H1 (cell line): ENCODE measurements at regions not wholly inside any gene's neighbourhood (a gene's known extent, or its start where the extent isn't known, plus 50 kb on each side); places are given as distances from the start of the nearest gene placed in this dataset.

Experiments used
- CTCF ChIA-PET: fragments of 300-600 bp; sonication (Branson Sonifier 250); formaldehyde crosslinking; loops from one replicate; lab custom pipeline; 2021; ENCODE audit not compliant: partially characterized antibody; lab: Charles Lee
- POLR2A ChIA-PET: fragments of 300-600 bp; sonication (Branson Sonifier 250); formaldehyde crosslinking; loops from one replicate; lab custom pipeline; 2021; ENCODE audit warnings: inconsistent platforms; ENCODE audit not compliant: partially characterized antibody; lab: Charles Lee
- DNase-seq, 2 experiments: peaks; one replicate each; pipeline versions ENCODE4 v3.0.0 to v3.0.0-alpha.2; 2010 to 2022; ENCODE audit warnings: low spot score in 2 of 2, low read depth in 1 of 2, mixed read lengths in 1 of 2
- FAIRE-seq: peaks from 2 replicates; lab custom pipeline; 2011; peaks lifted over from hg19 to GRCh38; lab: Jason Lieb, UNC
- H2AFZ ChIP-seq: 2 replicates; pipeline ENCODE4 v1.8.1; 2012; ENCODE audit warnings: low read length, inconsistent platforms
- H2AK5ac ChIP-seq: 2 replicates; pipeline ENCODE4 v1.6.1; 2013; ENCODE audit warnings: low read depth, low read length
- H2BK120ac ChIP-seq: replicated peaks from 2 replicates; pipeline ENCODE3; 2013; ENCODE audit warnings: low read depth, low read length, inconsistent platforms
- H2BK12ac ChIP-seq: 2 replicates; pipeline ENCODE4 v1.6.1; 2013; ENCODE audit warnings: low read depth, low read length
- H2BK15ac ChIP-seq: 2 replicates; pipeline ENCODE4 v1.6.1; 2013; ENCODE audit warnings: low read length
- H2BK20ac ChIP-seq: 2 replicates; pipeline ENCODE4 v1.6.1; 2013; ENCODE audit warnings: low read length
- H2BK5ac ChIP-seq: 2 replicates; pipeline ENCODE4 v1.6.1; 2013; ENCODE audit warnings: low read depth, low read length
- H3K14ac ChIP-seq: 2 replicates; pipeline ENCODE4 v1.6.1; 2013; ENCODE audit warnings: inconsistent platforms; ENCODE audit not compliant: insufficient read length
- H3K18ac ChIP-seq: 2 replicates; pipeline ENCODE4 v1.6.1; 2013; ENCODE audit warnings: low read length; ENCODE audit errors: extremely low read depth
- H3K23ac ChIP-seq: 2 replicates; pipeline ENCODE4 v1.6.1; 2013; ENCODE audit warnings: inconsistent platforms; ENCODE audit not compliant: insufficient read length
- H3K23me2 ChIP-seq: 2 replicates; pipeline ENCODE4 v1.6.1; 2013; ENCODE audit warnings: low read depth, low read length
- H3K27ac ChIP-seq: 2 replicates; pipeline ENCODE4 v1.6.1; 2011; ENCODE audit warnings: low read depth, low read length, inconsistent platforms
- H3K27me3 ChIP-seq, 4 experiments: replicated peaks in 1 of 4; 1 replicate in 1 of 4; 2 replicates in 3 of 4; pipeline versions ENCODE4 v1.6.1 to v1.8.1; 2011 to 2013; ENCODE audit warnings: low read length in 3 of 4, mild to moderate bottlenecking in 3 of 4, inconsistent platforms in 2 of 4, mixed read lengths in 2 of 4, moderate library complexity in 1 of 4; ENCODE audit not compliant: control insufficient read depth in 3 of 4, insufficient read depth in 3 of 4; ENCODE audit errors: extremely low read depth in 1 of 4
- H3K36me3 ChIP-seq, 4 experiments: 2 replicates each; pipeline versions ENCODE4 v1.6.1 to v1.8.1; 2011 to 2013; ENCODE audit warnings: mild to moderate bottlenecking in 4 of 4, low read length in 3 of 4, moderate library complexity in 2 of 4, control low read depth in 1 of 4, inconsistent platforms in 1 of 4; ENCODE audit not compliant: insufficient read depth in 4 of 4, control insufficient read depth in 2 of 4
- H3K4ac ChIP-seq: replicated peaks from 2 replicates; pipeline ENCODE3; 2013; ENCODE audit warnings: low read length, low read depth, mixed read lengths, inconsistent platforms; ENCODE audit not compliant: insufficient read length
- H3K4me1 ChIP-seq, 4 experiments: replicated peaks in 1 of 4; 1 replicate in 1 of 4; 2 replicates in 3 of 4; pipeline versions ENCODE4 v1.6.1 to v1.8.1; 2011 to 2013; ENCODE audit warnings: low read length in 3 of 4, inconsistent platforms in 2 of 4, mixed read lengths in 1 of 4; ENCODE audit not compliant: insufficient read depth in 4 of 4, control insufficient read depth in 3 of 4
- H3K4me2 ChIP-seq, 2 experiments: 2 replicates each; pipeline versions ENCODE4 v1.6.1 to v1.8.1; 2011 to 2013; ENCODE audit warnings: low read depth in 2 of 2, low read length in 2 of 2, control low read depth in 1 of 2, inconsistent platforms in 1 of 2, mild to moderate bottlenecking in 1 of 2; ENCODE audit not compliant: insufficient read depth in 1 of 2
- H3K4me3 ChIP-seq, 4 experiments: fragments of 200-600, 300-600 bp in 1 of 4; sonication (generic), shearing (Covaris generic), sonication (Bioruptor Twin) in 1 of 4; 2 replicates each; pipeline versions ENCODE4 v1.5.1 to v1.8.1; 2011 to 2016; ENCODE audit warnings: low read length in 4 of 4, low read depth in 3 of 4, control low read depth in 2 of 4, inconsistent platforms in 2 of 4, mild to moderate bottlenecking in 2 of 4, mixed read lengths in 1 of 4, moderate library complexity in 1 of 4; ENCODE audit not compliant: insufficient read depth in 2 of 4; ENCODE audit errors: extremely low read depth in 1 of 4
- H3K56ac ChIP-seq: replicated peaks from 2 replicates; pipeline ENCODE3; 2013; ENCODE audit warnings: low read depth, mild to moderate bottlenecking, mixed read lengths, low read length, inconsistent platforms; ENCODE audit not compliant: insufficient read length
- H3K79me1 ChIP-seq: 2 replicates; pipeline ENCODE4 v1.6.1; 2013; ENCODE audit warnings: low read depth, low read length, control low read depth
- H3K79me2 ChIP-seq, 2 experiments: 2 replicates each; pipeline versions ENCODE4 v1.6.1 to v1.8.1; 2012 to 2013; ENCODE audit warnings: low read length in 2 of 2, mild to moderate bottlenecking in 2 of 2, inconsistent platforms in 1 of 2; ENCODE audit not compliant: insufficient read depth in 2 of 2, control insufficient read depth in 1 of 2
- H3K9ac ChIP-seq, 4 experiments: replicated peaks in 1 of 4; 1 replicate in 1 of 4; 2 replicates in 3 of 4; pipeline versions ENCODE4 v1.6.1 to v1.8.1; 2011 to 2013; ENCODE audit warnings: low read depth in 3 of 4, low read length in 3 of 4, control low read depth in 2 of 4, mild to moderate bottlenecking in 2 of 4, moderate library complexity in 2 of 4, inconsistent platforms in 1 of 4; ENCODE audit errors: extremely low read depth in 1 of 4
- H3K9me3 ChIP-seq, 2 experiments: 2 replicates each; pipeline versions ENCODE4 v1.6.1 to v1.8.1; 2012 to 2013; ENCODE audit warnings: mild to moderate bottlenecking in 2 of 2, moderate library complexity in 2 of 2, control low read depth in 1 of 2, inconsistent platforms in 1 of 2, low read depth in 1 of 2, low read length in 1 of 2, mixed read lengths in 1 of 2; ENCODE audit not compliant: insufficient read depth in 2 of 2
- H4K20me1 ChIP-seq, 2 experiments: replicated peaks in 1 of 2; 2 replicates each; pipeline versions ENCODE3 to v1.8.1; 2011 to 2013; ENCODE audit warnings: inconsistent platforms in 2 of 2, low read length in 2 of 2, mild to moderate bottlenecking in 1 of 2; ENCODE audit not compliant: insufficient read depth in 2 of 2, control insufficient read depth in 1 of 2
- H4K5ac ChIP-seq: 2 replicates; pipeline ENCODE4 v1.6.1; 2013; ENCODE audit warnings: low read length, low read depth, mixed read lengths, inconsistent platforms; ENCODE audit not compliant: insufficient read length
- H4K8ac ChIP-seq: 2 replicates; pipeline ENCODE4 v1.8.0; 2013; ENCODE audit warnings: mild to moderate bottlenecking, moderate library complexity, low read length, inconsistent platforms; ENCODE audit not compliant: insufficient read depth; ENCODE audit errors: extremely low read depth
- H4K91ac ChIP-seq: replicated peaks from 2 replicates; pipeline ENCODE3; 2013; ENCODE audit warnings: low read length, mixed read lengths, inconsistent platforms; ENCODE audit not compliant: insufficient read length
- CREB1 ChIP-seq: IDR thresholded peaks from 2 replicates; pipeline ENCODE4 v1.6.1; 2012; ENCODE audit warnings: inconsistent platforms
- EP300 ChIP-seq, 2 experiments: IDR thresholded peaks; 1 replicate in 1 of 2; 2 replicates in 1 of 2; pipeline ENCODE4 v1.6.1; 2011 to 2012; ENCODE audit warnings: low read depth in 2 of 2, low read length in 2 of 2, mild to moderate bottlenecking in 2 of 2, borderline replicate concordance in 1 of 2, inconsistent platforms in 1 of 2, moderate library complexity in 1 of 2
- GTF2F1 ChIP-seq: IDR thresholded peaks from 2 replicates; pipeline ENCODE4 v1.6.1; 2012; ENCODE audit warnings: low read depth, low read length, improper control_type of control experiment, borderline replicate concordance
- HDAC6 ChIP-seq: IDR thresholded peaks from one replicate; pipeline ENCODE4 v1.7.1; 2012; ENCODE audit warnings: low read depth, mild to moderate bottlenecking, inconsistent platforms, low read length, moderate library complexity
- KDM1A ChIP-seq: fragments of 200-600, 300-600 bp; sonication (generic); IDR thresholded peaks from 2 replicates; pipeline ENCODE4 v1.7.1; 2016; ENCODE audit warnings: mild to moderate bottlenecking, low read length, borderline replicate concordance
- NRF1 ChIP-seq: IDR thresholded peaks from 2 replicates; pipeline ENCODE4 v1.6.1; 2011; ENCODE audit warnings: mild to moderate bottlenecking, low read depth, low read length, improper control_type of control experiment
- PHF8 ChIP-seq: fragments of 200-600 bp; sonication (generic); conservative IDR thresholded peaks from 2 replicates; pipeline ENCODE4 v1.7.1; 2012; ENCODE audit warnings: low read depth, mild to moderate bottlenecking, inconsistent platforms, low read length, moderate library complexity
- SIX5 ChIP-seq: IDR thresholded peaks from 2 replicates; pipeline ENCODE4 v1.6.1; 2011; ENCODE audit warnings: mild to moderate bottlenecking, low read depth, low read length
- SP2 ChIP-seq: IDR thresholded peaks from 2 replicates; pipeline ENCODE4 v1.6.1; 2012; ENCODE audit warnings: mild to moderate bottlenecking, low read length, inconsistent platforms
- SUZ12 ChIP-seq: fragments of 200-600 bp; sonication (generic); IDR thresholded peaks from 2 replicates; pipeline ENCODE4 v1.6.1; 2012; ENCODE audit warnings: mild to moderate bottlenecking, inconsistent platforms, low read length, moderate library complexity, mixed read lengths
- WGBS, 2 experiments: shearing (Covaris generic) in 1 of 2; methylation state at CpG; one replicate each; pipeline versions ENCODE4 v1.1.6 to v1.1.7; 2013 to 2015; ENCODE audit warnings: low lambda C conversion rate in 2 of 2, mixed read lengths in 2 of 2, inconsistent platforms in 1 of 2, low coverage in 1 of 2, missing lambda C conversion rate in 1 of 2; ENCODE audit not compliant: insufficient replicate concordance in 2 of 2, insufficient coverage in 1 of 2, insufficient read length in 1 of 2; ENCODE audit errors: extremely low coverage in 1 of 2, missing lambda C conversion rate in 1 of 2; 5-methylcytosine and 5-hydroxymethylcytosine counted together

- H4K8ac ChIP-seq = no peak overlapping the region
- H3K23ac ChIP-seq = no peak overlapping the region
- no peak for DNase-seq
- H3K79me2 ChIP-seq = no peaks in the 10 kb centered on the region
- no peak overlapping the region for H3K14ac ChIP-seq
- H2AK5ac ChIP-seq = no peak overlapping the region
- H3K9me3 ChIP-seq = peaks cover 11 to 17% of the 10 kb centered on the region in 2 experiments
- no peaks in the 10 kb centered on the region for H3K23me2 ChIP-seq
- no peak overlapping the region for H3K4ac ChIP-seq
- H3K4me2 ChIP-seq = no peak overlapping the region
- H3K9ac ChIP-seq = no peak overlapping the region
- no peak overlapping the region for H2AFZ ChIP-seq
- no peak overlapping the region for H4K91ac ChIP-seq
- H2BK12ac ChIP-seq = no peak overlapping the region
- CTCF ChIA-PET = no interaction called here
- H3K27me3 ChIP-seq = no peaks in the 10 kb centered on the region
- H3K56ac ChIP-seq = no peak overlapping the region
- peaks cover 0 to 3% (median 1%) of the 10 kb centered on the region in 4 experiments; a peak in 4 of 7 replicates for H3K4me1 ChIP-seq
- H3K79me1 ChIP-seq = no peaks in the 10 kb centered on the region
- H3K18ac ChIP-seq = no peak overlapping the region
- H2BK15ac ChIP-seq = no peak overlapping the region
- no peak overlapping the region for H2BK5ac ChIP-seq
- H3K36me3 ChIP-seq = peaks cover 0 to 3% (median 1%) of the 10 kb centered on the region in 4 experiments; a peak in 2 of 8 replicates
- no peak overlapping the region for H3K27ac ChIP-seq
- no peak overlapping the region for H2BK120ac ChIP-seq
- POLR2A ChIA-PET = no interaction called here
- WGBS, 2 experiments = 93% methylated on average over 4 of the region's 4 CpGs; no CpG with 5 or more reads in 1 of the 2 experiments
- no peak for FAIRE-seq
- TF ChIP-seq SP2 (no peak), CREB1 (no peak), SIX5 (no peak), GTF2F1 (no peak), NRF1 (no peak), PHF8 (no peak), SUZ12 (no peak), EP300 (IDR thresholded peaks at IDR 0.05; ENCODE audit: borderline replicate concordance in 1 of 2, low read depth in 2 of 2, low read length in 2 of 2) (no peak), HDAC6 (no peak), KDM1A (no peak)
- no peak overlapping the region for H2BK20ac ChIP-seq
- no peak overlapping the region for H3K4me3 ChIP-seq
- no peak overlapping the region for H4K5ac ChIP-seq
- H4K20me1 ChIP-seq = no peaks in the 10 kb centered on the region
Measured at GRCh38 chr5:125313555-125313954, 567.1 kb upstream of the ZNF608 start.
